Colon (tissue), 2 donors: ENCODE measurements at regions not wholly inside any gene's neighbourhood (a gene's known extent, or its start where the extent isn't known, plus 50 kb on each side); places are given as distances from the start of the nearest gene placed in this dataset.

Source experiments
- FAIRE-seq: peaks from 2 replicates; lab custom pipeline; 2012; peaks lifted over from hg19 to GRCh38; lab: Jason Lieb, UNC
- donor health status: control.
- donor health status: control.

GRCh38 chr6:166009385-166010031 lies 158.1 kb downstream of the TBXT start:
- FAIRE-seq, result no peak

GRCh38 chr6:166008441-166009369 lies 158.9 kb downstream of the TBXT start:
- FAIRE-seq, result no peak

GRCh38 chr6:166007349-166008263 lies 160.0 kb downstream of the TBXT start:
- FAIRE-seq, result no peak

GRCh38 chr6:166006900-166007301 lies 160.8 kb downstream of the TBXT start:
- no peak for FAIRE-seq

GRCh38 chr6:166005944-166006899 lies 161.4 kb downstream of the TBXT start:
- FAIRE-seq, result no peak

- FAIRE-seq, result no peak
Measured at GRCh38 chr6:166005401-166005943, 162.2 kb downstream of the TBXT start.

- no peak for FAIRE-seq
Measured at GRCh38 chr6:166004876-166005275, 162.8 kb downstream of the TBXT start.

- FAIRE-seq, result no peak
Measured at GRCh38 chr6:166004471-166004870, 163.2 kb downstream of the TBXT start.

- FAIRE-seq, result no peak
Measured at GRCh38 chr6:166003569-166003968, 164.1 kb downstream of the TBXT start.

GRCh38 chr6:166001359-166001758 lies 166.3 kb downstream of the TBXT start:
- no peak for FAIRE-seq

- FAIRE-seq, result no peak
Measured at GRCh38 chr6:165999279-165999678, 168.4 kb downstream of the TBXT start.

GRCh38 chr6:165998072-165998471 lies 169.6 kb downstream of the TBXT start:
- FAIRE-seq, result no peak

GRCh38 chr6:165991341-165991740 lies 176.3 kb downstream of the TBXT start:
- no peak for FAIRE-seq

- no peak for FAIRE-seq
Measured at GRCh38 chr6:165990216-165990615, 177.4 kb downstream of the TBXT start.

- FAIRE-seq, result no peak
Measured at GRCh38 chr6:165988757-165989456, 178.7 kb downstream of the TBXT start.

- FAIRE-seq, result no peak
Measured at GRCh38 chr6:165988302-165988756, 179.3 kb downstream of the TBXT start.

GRCh38 chr6:165987483-165988301 lies 180.0 kb downstream of the TBXT start:
- FAIRE-seq, result no peak

GRCh38 chr6:165986914-165987482 lies 180.7 kb downstream of the TBXT start:
- FAIRE-seq, result no peak
